ENCODE measurements at regions not wholly inside any gene's neighbourhood (a gene's known extent, or its start where the extent isn't known, plus 50 kb on each side); places are given as distances from the start of the nearest gene placed in this dataset.
"Not testable (repeated sequence)": the region's sequence is repeated elsewhere in the genome, so short reads cannot be mapped to it uniquely, and the experiment has no call there.

- TF ChIP-seq CTCF (IDR thresholded peaks at IDR 0.05), result no peak
- DNase-seq (ENCODE audit: low spot score), result no peak
- ATAC-seq (ENCODE audit: low FRiP score), result no peak
These were observed 1894.9 kb upstream of the LRRTM1 start for GRCh38 chr2:82199493-82199852.

GRCh38 chr2:82198809-82199492, 1894.4 kb upstream of the LRRTM1 start:
- no peak for ATAC-seq (ENCODE audit: low FRiP score)
- DNase-seq (ENCODE audit: low spot score), result no peak
- TF ChIP-seq CTCF (IDR thresholded peaks at IDR 0.05), result no peak

- no peak for TF ChIP-seq CTCF (IDR thresholded peaks at IDR 0.05)
- no peak for DNase-seq (ENCODE audit: low spot score)
- no peak for ATAC-seq (ENCODE audit: low FRiP score)
These were observed 1877.7 kb upstream of the LRRTM1 start for GRCh38 chr2:82182270-82182669.

GRCh38 chr2:82175210-82175609, 1870.7 kb upstream of the LRRTM1 start:
- not testable (repeated sequence) for DNase-seq (ENCODE audit: low spot score); ATAC-seq (ENCODE audit: low FRiP score)

- TF ChIP-seq CTCF (IDR thresholded peaks at IDR 0.05), result no peak
- ATAC-seq (ENCODE audit: low FRiP score) (no peak), DNase-seq (ENCODE audit: low spot score) (no peak)
These were observed 1867.9 kb upstream of the LRRTM1 start for GRCh38 chr2:82172483-82172882.

- no peak for TF ChIP-seq CTCF (IDR thresholded peaks at IDR 0.05)
- ATAC-seq (ENCODE audit: low FRiP score), result no peak
- no peak for DNase-seq (ENCODE audit: low spot score)
These were observed 1864.8 kb upstream of the LRRTM1 start for GRCh38 chr2:82169379-82169778.

- DNase-seq (ENCODE audit: low spot score) (no peak), ATAC-seq (ENCODE audit: low FRiP score) (no peak)
- no peak for TF ChIP-seq CTCF (IDR thresholded peaks at IDR 0.05)
These were observed 1860.8 kb upstream of the LRRTM1 start for GRCh38 chr2:82165377-82165776.

Measured in omental fat pad (tissue), 3 donors.